CD14-positive monocyte (primary cell): ENCODE measurements at regions not wholly inside any gene's neighbourhood (a gene's known extent, or its start where the extent isn't known, plus 50 kb on each side); places are given as distances from the start of the nearest gene placed in this dataset.

Source experiments
- DNase-seq, 3 donors: peaks; one replicate each; pipeline ENCODE4 v3.0.0-alpha.2; 2011 to 2022
- H2AFZ ChIP-seq: 2 replicates; pipeline ENCODE4 v1.6.0; 2012; ENCODE audit warnings: mild to moderate bottlenecking, low read depth, low read length, inconsistent platforms; ENCODE audit not compliant: insufficient read depth, poor library complexity, severe bottlenecking
- H3K27ac ChIP-seq, 2 donors: 1 replicate in 1 of 2; 2 replicates in 1 of 2; pipeline ENCODE4 v1.5.1; 2012 to 2013; ENCODE audit warnings: low read length in 2 of 2, control low read depth in 1 of 2, inconsistent platforms in 1 of 2, low read depth in 1 of 2, mild to moderate bottlenecking in 1 of 2
- H3K27me3 ChIP-seq, 2 donors: one replicate each; pipeline versions ENCODE4 v1.6.0 to v1.6.1; 2011 to 2013; ENCODE audit warnings: low read length in 2 of 2; ENCODE audit not compliant: control insufficient read depth in 2 of 2, insufficient read depth in 2 of 2
- H3K36me3 ChIP-seq, 2 donors: replicated peaks in 1 of 2; 1 replicate in 1 of 2; 2 replicates in 1 of 2; pipeline versions ENCODE4 v1.5.1 to v1.6.1; 2012 to 2013; ENCODE audit warnings: low read length in 2 of 2, control low read depth in 1 of 2, inconsistent platforms in 1 of 2, mild to moderate bottlenecking in 1 of 2; ENCODE audit not compliant: insufficient read depth in 2 of 2, control insufficient read depth in 1 of 2
- H3K4me1 ChIP-seq, 2 donors: 1 replicate in 1 of 2; 2 replicates in 1 of 2; pipeline versions ENCODE4 v1.5.1 to v1.6.1; 2012 to 2013; ENCODE audit warnings: low read length in 2 of 2, control low read depth in 1 of 2, inconsistent platforms in 1 of 2, mild to moderate bottlenecking in 1 of 2, moderate library complexity in 1 of 2; ENCODE audit not compliant: insufficient read depth in 2 of 2, control insufficient read depth in 1 of 2
- H3K4me2 ChIP-seq: replicated peaks from 2 replicates; pipeline ENCODE3; 2012; ENCODE audit warnings: low read length, moderate library complexity, mild to moderate bottlenecking; ENCODE audit not compliant: poor library complexity, severe bottlenecking; ENCODE audit errors: extremely low read depth
- H3K4me3 ChIP-seq, 3 experiments: fragments of 200-600 bp in 1 of 3; sonication (generic) in 1 of 3; replicated peaks in 1 of 3; 1 replicate in 2 of 3; 2 replicates in 1 of 3; pipeline ENCODE4 v1.5.1; 2011 to 2013; ENCODE audit warnings: low read length in 3 of 3, mild to moderate bottlenecking in 3 of 3, control low read depth in 2 of 3, low read depth in 2 of 3, inconsistent platforms in 1 of 3, moderate library complexity in 1 of 3
- H3K79me2 ChIP-seq: 2 replicates; pipeline ENCODE4 v1.6.0; 2012; ENCODE audit warnings: mild to moderate bottlenecking, control low read depth, inconsistent platforms, low read length, moderate library complexity; ENCODE audit not compliant: insufficient read depth
- H3K9ac ChIP-seq: 2 replicates; pipeline ENCODE4 v1.6.0; 2017; ENCODE audit warnings: low read length, mild to moderate bottlenecking; ENCODE audit not compliant: insufficient read depth, poor library complexity, severe bottlenecking
- H3K9me3 ChIP-seq, 2 donors: replicated peaks in 1 of 2; 1 replicate in 1 of 2; 2 replicates in 1 of 2; pipeline versions ENCODE4 v1.5.1 to v1.6.1; 2012 to 2013; ENCODE audit warnings: low read length in 2 of 2, control low read depth in 1 of 2; ENCODE audit not compliant: control insufficient read depth in 1 of 2, insufficient read depth in 1 of 2
- H4K20me1 ChIP-seq: 2 replicates; pipeline ENCODE4 v1.6.0; 2012; ENCODE audit warnings: mild to moderate bottlenecking, low read length, control low read depth, moderate library complexity; ENCODE audit not compliant: insufficient read depth
- H3K27ac Mint-ChIP-seq, 7 donors: one replicate each; pipeline ENCODE4 v1.8.0; 2020; ENCODE audit warnings: mild to moderate bottlenecking in 7 of 7, mixed read lengths in 7 of 7, moderate library complexity in 6 of 7, inconsistent platforms in 2 of 7
- H3K27me3 Mint-ChIP-seq, 3 donors: one replicate each; pipeline ENCODE4 v1.8.0; 2021 to 2022; ENCODE audit warnings: low read depth in 3 of 3, mild to moderate bottlenecking in 3 of 3, mixed read lengths in 3 of 3, moderate library complexity in 3 of 3, inconsistent platforms in 1 of 3
- H3K36me3 Mint-ChIP-seq, 2 donors: one replicate each; pipeline ENCODE4 v1.8.0; 2020; ENCODE audit warnings: mixed read lengths in 2 of 2, inconsistent platforms in 1 of 2, mild to moderate bottlenecking in 1 of 2
- H3K4me1 Mint-ChIP-seq: one replicate; pipeline ENCODE4 v1.8.0; 2020; ENCODE audit warnings: mild to moderate bottlenecking, mixed read lengths
- H3K4me3 Mint-ChIP-seq, 2 donors: one replicate each; pipeline ENCODE4 v1.8.0; 2020; ENCODE audit warnings: mild to moderate bottlenecking in 2 of 2, mixed read lengths in 2 of 2, moderate library complexity in 1 of 2
- H3K9me3 Mint-ChIP-seq, 7 donors: one replicate each; pipeline ENCODE4 v1.8.0; 2020 to 2022; ENCODE audit warnings: mixed read lengths in 7 of 7, mild to moderate bottlenecking in 6 of 7, moderate library complexity in 6 of 7, inconsistent platforms in 2 of 7
- WGBS: methylation state at CpG from one replicate; pipeline ENCODE4 v1.1.5; 2013; ENCODE audit warnings: missing lambda C conversion rate; ENCODE audit not compliant: insufficient coverage; 5-methylcytosine and 5-hydroxymethylcytosine counted together
- intact Hi-C, 2 donors: fragments of 100-400 bp; cut with micrococcal nuclease; formaldehyde crosslinking; loops; one replicate each; pipeline versions ENCODE4 v1.15.0 to v1.15.1; 2023
- TF ChIP-seq, protein P1 (sequence below): fragments of 200-600 bp; IDR thresholded peaks from one replicate; pipeline ENCODE4 v1.8.0; 2022; ENCODE audit warnings: antibody characterized with exemption, mild to moderate bottlenecking

GRCh38 chr21:38721055-38721454, 84.7 kb upstream of the ETS2 start:
- H3K4me3 Mint-ChIP-seq = no peak overlapping the region
- Histone ChIP-seq H3K9ac (no peak overlapping the region), H4K20me1 (no peaks in the 10 kb centered on the region), H3K4me2 (no peak overlapping the region), H2AFZ (no peak overlapping the region), H3K4me1 (peaks cover 15 to 22% of the 10 kb centered on the region in 2 donors), H3K9me3 (peaks cover 6 to 9% of the 10 kb centered on the region in 2 donors), H3K27me3 (no peaks in the 10 kb centered on the region), H3K79me2 (no peaks in the 10 kb centered on the region), H3K27ac (no peak overlapping the region), H3K36me3 (no peaks in the 10 kb centered on the region), H3K4me3 (no peak overlapping the region)
- no peak overlapping the region for H3K27ac Mint-ChIP-seq
- H3K27me3 Mint-ChIP-seq = peaks cover 0 to 3% (median 0%) of the 10 kb centered on the region in 3 donors
- 89% methylated on average over 3 of the region's 6 CpGs for WGBS
- peaks cover 9 to 19% (median 15%) of the 10 kb centered on the region in 7 donors for H3K9me3 Mint-ChIP-seq
- TF ChIP-seq, protein P1, sequence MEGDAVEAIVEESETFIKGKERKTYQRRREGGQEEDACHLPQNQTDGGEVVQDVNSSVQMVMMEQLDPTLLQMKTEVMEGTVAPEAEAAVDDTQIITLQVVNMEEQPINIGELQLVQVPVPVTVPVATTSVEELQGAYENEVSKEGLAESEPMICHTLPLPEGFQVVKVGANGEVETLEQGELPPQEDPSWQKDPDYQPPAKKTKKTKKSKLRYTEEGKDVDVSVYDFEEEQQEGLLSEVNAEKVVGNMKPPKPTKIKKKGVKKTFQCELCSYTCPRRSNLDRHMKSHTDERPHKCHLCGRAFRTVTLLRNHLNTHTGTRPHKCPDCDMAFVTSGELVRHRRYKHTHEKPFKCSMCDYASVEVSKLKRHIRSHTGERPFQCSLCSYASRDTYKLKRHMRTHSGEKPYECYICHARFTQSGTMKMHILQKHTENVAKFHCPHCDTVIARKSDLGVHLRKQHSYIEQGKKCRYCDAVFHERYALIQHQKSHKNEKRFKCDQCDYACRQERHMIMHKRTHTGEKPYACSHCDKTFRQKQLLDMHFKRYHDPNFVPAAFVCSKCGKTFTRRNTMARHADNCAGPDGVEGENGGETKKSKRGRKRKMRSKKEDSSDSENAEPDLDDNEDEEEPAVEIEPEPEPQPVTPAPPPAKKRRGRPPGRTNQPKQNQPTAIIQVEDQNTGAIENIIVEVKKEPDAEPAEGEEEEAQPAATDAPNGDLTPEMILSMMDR = no peak
- intact Hi-C loops = loop anchor here in 1 of 2 donors (10.0 kb wide), 1 partner anchor 206 kb away; no protein-coding TSS in a partner anchor
- DNase-seq = no peak
- H3K4me1 Mint-ChIP-seq = peaks cover 23% of the 10 kb centered on the region
- H3K36me3 Mint-ChIP-seq = peaks cover 0 to 2% of the 10 kb centered on the region in 2 donors

DNA sequence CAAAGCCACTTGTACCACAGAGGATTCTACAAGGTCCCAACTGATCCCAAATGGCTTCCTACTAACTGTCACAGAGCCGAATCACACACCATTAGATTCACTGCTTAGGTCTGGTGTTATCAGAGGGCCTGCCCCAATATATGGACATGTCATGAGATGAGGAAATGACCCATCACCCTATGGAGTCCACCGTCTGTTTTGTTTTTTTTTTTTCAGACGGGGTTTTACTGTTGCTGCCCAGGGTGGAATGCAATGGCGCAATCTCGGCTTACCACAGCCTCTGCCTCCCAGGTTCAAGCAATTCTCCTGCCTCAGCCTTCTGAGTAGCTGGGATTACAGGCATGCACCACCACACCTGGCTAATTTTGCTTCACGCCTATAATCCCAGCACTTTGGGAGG, 83.8 kb upstream of the ETS2 start:
- peaks cover 15 to 22% of the 10 kb centered on the region in 2 donors for H3K4me1 ChIP-seq
- H3K36me3 Mint-ChIP-seq = peaks cover 0 to 2% of the 10 kb centered on the region in 2 donors
- no peaks in the 10 kb centered on the region for H4K20me1 ChIP-seq
- 67% methylated on average over 3 of the region's 6 CpGs for WGBS
- H3K9me3 ChIP-seq = peaks cover 6 to 15% of the 10 kb centered on the region in 2 donors
- no peak overlapping the region for H3K4me3 ChIP-seq
- H3K79me2 ChIP-seq = no peaks in the 10 kb centered on the region
- H3K4me2 ChIP-seq = no peak overlapping the region
- H3K4me1 Mint-ChIP-seq = peaks cover 23% of the 10 kb centered on the region
- TF ChIP-seq, protein P1 = no peak
- H3K36me3 ChIP-seq = no peaks in the 10 kb centered on the region
- intact Hi-C loops = loop anchor here in 1 of 2 donors (10.0 kb wide), 1 partner anchor 207 kb away; no protein-coding TSS in a partner anchor
- H3K27ac Mint-ChIP-seq = peak overlapping the region in 1 of 7 donors; percentile 40
- peak; percentile 18 to 69 (median 20) for DNase-seq
- H3K9me3 Mint-ChIP-seq = peaks cover 16 to 22% (median 18%) of the 10 kb centered on the region in 7 donors
- no peaks in the 10 kb centered on the region for H3K27me3 ChIP-seq
- H3K4me3 Mint-ChIP-seq = no peak overlapping the region
- H2AFZ ChIP-seq = no peak overlapping the region
- no peak overlapping the region for H3K9ac ChIP-seq
- no peak overlapping the region for H3K27ac ChIP-seq
- H3K27me3 Mint-ChIP-seq = peaks cover 0 to 3% (median 3%) of the 10 kb centered on the region in 3 donors
